Stromal cell of bone marrow (primary cell): ENCODE measurements at regions not wholly inside any gene's neighbourhood (a gene's known extent, or its start where the extent isn't known, plus 50 kb on each side); places are given as distances from the start of the nearest gene placed in this dataset.

ENCODE experiments used
- DNase-seq: peaks from one replicate; pipeline ENCODE4 v3.0.0-alpha.2; 2012; ENCODE audit warnings: low read depth

DNA sequence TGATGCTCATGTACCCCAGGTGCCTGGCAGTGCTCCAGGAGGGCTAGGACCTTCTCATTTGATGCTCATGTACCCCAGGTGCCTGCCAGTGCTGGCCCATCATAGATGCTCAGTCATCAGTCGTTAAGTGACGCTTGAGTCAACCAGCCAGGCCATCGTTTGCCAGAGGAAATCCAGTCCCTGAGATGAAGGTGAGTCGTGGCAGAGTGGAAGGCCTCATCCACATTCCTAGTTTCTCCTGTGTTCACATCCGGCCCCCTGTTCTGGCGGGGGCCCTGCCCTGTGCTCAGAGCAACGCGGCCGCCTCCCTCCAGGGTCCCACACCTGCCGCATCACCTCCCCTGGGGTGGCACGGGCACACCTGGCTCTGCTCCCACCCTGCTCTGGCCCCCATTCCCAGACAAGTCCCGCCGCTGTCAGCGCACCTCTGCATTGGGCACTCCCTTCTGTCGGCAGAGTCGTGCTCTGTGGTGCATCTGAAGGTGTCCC is 279.9 kb downstream of the BRD1 start:
- no peak for DNase-seq

GRCh38 chr22:49546811-49547585 is 280.7 kb downstream of the BRD1 start:
- no peak for DNase-seq

DNA sequence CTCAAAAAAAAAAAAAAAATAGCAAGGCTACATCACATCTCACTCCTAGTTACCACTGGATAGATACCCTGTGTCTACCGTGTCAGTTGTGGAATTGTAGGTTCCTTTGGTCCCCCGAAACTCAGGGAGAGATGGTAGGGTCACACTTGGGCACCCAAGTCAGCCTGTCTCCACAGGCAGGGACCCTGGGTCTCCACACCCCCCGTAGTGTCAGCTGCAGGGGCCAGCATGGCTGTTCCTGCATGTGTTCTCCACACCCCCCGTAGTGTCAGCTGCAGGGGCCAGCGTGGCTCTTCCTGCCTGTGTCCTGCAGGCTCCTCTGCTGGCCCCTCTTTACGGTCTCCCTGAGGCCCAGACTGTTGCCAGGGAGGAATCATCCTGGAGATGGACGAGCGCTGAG is 282.1 kb downstream of the BRD1 start:
- no peak for DNase-seq

DNA sequence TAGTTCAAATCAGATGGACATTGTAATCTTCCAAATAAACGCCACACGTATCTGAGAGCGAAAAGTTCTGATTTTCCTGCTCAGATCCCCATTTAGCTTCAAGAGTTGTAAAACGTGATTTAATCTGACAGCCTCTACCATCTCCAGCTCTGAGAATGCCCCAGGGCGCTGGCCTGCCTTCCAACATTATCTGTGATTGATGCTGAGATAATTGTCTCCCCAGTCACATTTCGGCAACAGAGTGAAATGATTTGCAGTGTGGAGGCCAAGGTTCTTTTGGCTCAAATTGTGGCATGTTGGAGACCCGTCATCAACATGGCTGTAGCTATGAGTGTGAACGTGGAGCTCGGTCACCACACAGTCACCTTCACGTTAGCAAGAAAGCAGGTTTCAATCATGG is 283.4 kb downstream of the BRD1 start:
- no peak for DNase-seq

DNA sequence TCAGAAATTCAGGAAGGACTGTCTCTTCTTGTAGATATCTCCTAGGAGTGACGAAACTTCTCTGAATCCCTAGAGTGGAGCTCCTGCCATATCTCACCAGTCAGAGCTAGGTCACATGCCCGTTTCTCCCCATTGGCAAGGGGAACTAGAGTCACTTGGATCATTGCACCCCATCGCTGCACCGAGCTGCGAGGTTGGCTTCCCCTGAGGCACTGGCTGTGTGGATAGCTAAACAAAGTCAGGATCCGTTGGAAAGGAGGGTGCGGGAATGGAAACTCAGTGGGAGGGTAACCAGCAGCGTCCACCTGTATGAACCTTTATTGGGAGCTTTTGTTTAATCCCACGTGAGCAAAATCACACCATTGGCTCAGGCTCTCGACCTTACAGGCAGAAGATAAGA is 283.8 kb downstream of the BRD1 start:
- DNase-seq, result no peak

DNA sequence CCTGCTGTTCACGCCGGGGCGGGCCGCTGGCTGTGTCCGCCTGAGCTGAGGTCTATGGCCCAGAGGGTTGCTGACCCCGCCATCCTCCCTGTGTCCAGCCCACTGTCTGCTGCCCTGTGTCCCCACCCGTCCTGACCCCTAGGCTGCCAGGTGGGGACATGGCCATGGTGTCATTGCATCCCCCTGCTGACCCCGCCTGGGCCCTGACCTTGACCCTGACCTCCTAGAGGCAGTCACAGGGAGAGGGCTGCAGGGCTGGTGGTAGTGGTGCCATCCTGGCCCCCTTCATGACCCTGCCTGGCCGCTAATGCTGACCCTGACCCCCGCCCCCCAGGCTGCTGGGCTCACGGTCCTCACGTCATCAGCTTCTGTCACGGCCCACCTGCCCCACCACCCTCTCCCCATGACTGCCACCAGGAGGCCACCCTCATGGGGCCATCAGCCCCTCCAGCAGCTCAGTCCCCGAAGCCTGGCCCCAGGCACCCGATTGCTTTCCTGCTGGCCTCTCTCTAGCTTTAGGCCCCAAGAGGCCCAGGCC is 285.9 kb downstream of the BRD1 start:
- no peak for DNase-seq

- DNase-seq, result no peak
Observed at GRCh38 chr22:49540913-49541692, 286.6 kb downstream of the BRD1 start.

- DNase-seq, result no peak
Observed at GRCh38 chr22:49540084-49540912, 287.4 kb downstream of the BRD1 start.

- no peak for DNase-seq
Observed at GRCh38 chr22:49538006-49538405, 289.7 kb downstream of the BRD1 start.

- DNase-seq, result no peak
Observed at GRCh38 chr22:49536571-49537131, 291.0 kb downstream of the BRD1 start.

DNA sequence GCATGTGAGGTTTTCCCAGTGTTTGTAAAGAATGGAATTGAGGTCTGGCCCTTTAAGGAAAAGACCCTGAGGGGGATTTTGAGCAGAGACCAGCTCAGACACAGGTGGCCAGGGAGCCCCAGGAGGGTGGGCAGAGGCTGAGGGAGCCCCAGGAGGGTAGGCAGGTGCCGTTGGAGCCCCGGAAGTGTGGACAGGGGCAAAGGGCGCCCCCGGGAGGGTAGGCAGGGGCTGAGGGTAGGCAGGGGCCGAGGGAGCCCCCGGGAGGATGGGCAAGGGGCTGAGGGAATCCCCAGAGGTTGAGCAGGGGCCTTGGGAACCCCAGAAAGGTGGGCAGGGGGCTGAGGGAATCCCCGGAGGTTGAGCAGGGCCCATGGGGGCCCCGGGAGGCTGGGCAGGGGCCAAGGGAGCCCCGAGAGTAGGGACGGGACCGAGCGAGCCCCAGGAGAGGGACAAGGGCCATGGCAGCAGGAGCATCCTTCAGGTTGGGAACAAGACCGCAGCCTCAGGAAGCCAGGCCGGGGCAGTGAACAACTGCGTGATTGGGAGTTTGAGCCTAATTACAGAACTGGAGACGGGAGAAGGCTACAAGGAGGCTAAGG is 292.0 kb downstream of the BRD1 start:
- DNase-seq, result no peak

DNA sequence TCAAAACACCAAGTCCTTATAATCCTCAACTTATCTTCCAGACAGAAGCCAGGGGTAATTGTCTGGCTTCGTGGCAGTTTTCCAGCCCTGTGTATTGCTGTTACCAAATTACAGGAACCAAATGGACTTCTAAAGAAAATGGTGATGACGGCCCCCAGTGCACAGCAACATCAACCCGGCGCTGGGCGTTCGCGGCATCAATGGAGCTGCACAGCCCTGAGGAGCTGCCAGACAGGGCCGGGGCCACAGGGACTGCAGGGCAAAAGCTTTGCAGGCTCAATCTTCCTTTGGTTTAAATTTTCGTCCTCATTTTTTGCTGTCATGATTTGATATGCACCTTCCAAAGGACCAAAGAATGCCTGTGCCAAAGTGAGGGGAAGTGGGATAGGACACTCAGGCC is 292.5 kb downstream of the BRD1 start:
- no peak for DNase-seq

GRCh38 chr22:49534386-49534785 is 293.3 kb downstream of the BRD1 start:
- no peak for DNase-seq

GRCh38 chr22:49533886-49534285 is 293.8 kb downstream of the BRD1 start:
- no peak for DNase-seq

GRCh38 chr22:49532869-49533802 is 294.5 kb downstream of the BRD1 start:
- no peak for DNase-seq

DNA sequence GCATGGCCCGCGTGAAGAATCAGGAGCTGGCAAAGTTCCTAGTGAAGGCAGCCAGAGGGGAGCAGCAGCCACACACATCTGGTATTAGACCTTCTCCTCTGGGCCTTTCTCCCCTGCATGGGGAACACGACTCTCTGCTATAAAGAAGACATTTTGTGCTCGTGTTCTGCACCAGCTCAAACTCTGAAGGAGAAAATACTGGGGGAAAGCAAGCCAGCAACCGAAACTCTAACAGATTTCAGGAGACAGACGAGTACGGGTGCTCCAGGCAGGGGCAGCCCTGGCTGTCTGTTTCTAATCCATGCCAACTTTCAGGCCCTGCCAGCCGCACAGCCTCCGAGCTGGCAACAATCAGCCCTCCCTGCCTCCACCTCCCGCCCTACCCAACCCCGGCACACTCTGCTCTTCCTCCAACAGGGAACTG is 296.3 kb downstream of the BRD1 start:
- no peak for DNase-seq

GRCh38 chr22:49530671-49531367 is 296.9 kb downstream of the BRD1 start:
- DNase-seq, result no peak

GRCh38 chr22:49528420-49528720 is 299.3 kb downstream of the BRD1 start:
- DNase-seq, result no peak

- DNase-seq, result no peak
Observed at GRCh38 chr22:49527611-49528419, 299.9 kb downstream of the BRD1 start.
